Gastrocnemius medialis (tissue), 4 donors: ENCODE measurements at regions not wholly inside any gene's neighbourhood (a gene's known extent, or its start where the extent isn't known, plus 50 kb on each side); places are given as distances from the start of the nearest gene placed in this dataset.

Experiments used
- POLR2A ChIP-seq, 2 donors: fragments of 450-650 bp; IDR thresholded peaks; one replicate each; pipeline ENCODE4 v1.6.1; 2017; ENCODE audit warnings: antibody characterized with exemption in 2 of 2, mild to moderate bottlenecking in 2 of 2, moderate library complexity in 2 of 2
- TF ChIP-seq, protein P1 (sequence below), 5 experiments: fragments of 450-650 bp in 3 of 5; fragments of 200-600 bp in 2 of 5; sonication (generic) in 2 of 5; IDR thresholded peaks in 4 of 5; conservative IDR thresholded peaks in 1 of 5; 1 replicate in 4 of 5; 2 replicates in 1 of 5; pipeline ENCODE4 v1.5.1; 2016 to 2019; ENCODE audit warnings: antibody characterized with exemption in 5 of 5, mild to moderate bottlenecking in 3 of 5, moderate library complexity in 3 of 5

- no peak for TF ChIP-seq POLR2A (IDR thresholded peaks at IDR 0.05)
- TF ChIP-seq, protein P1, sequence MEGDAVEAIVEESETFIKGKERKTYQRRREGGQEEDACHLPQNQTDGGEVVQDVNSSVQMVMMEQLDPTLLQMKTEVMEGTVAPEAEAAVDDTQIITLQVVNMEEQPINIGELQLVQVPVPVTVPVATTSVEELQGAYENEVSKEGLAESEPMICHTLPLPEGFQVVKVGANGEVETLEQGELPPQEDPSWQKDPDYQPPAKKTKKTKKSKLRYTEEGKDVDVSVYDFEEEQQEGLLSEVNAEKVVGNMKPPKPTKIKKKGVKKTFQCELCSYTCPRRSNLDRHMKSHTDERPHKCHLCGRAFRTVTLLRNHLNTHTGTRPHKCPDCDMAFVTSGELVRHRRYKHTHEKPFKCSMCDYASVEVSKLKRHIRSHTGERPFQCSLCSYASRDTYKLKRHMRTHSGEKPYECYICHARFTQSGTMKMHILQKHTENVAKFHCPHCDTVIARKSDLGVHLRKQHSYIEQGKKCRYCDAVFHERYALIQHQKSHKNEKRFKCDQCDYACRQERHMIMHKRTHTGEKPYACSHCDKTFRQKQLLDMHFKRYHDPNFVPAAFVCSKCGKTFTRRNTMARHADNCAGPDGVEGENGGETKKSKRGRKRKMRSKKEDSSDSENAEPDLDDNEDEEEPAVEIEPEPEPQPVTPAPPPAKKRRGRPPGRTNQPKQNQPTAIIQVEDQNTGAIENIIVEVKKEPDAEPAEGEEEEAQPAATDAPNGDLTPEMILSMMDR (IDR thresholded peaks at IDR 0.05 in 4 of 5, conservative IDR thresholded peaks at IDR 0.05 in 1 of 5), result no peak
Measured at GRCh38 chrX:5409106-5409505, 819.6 kb downstream of the NLGN4X start.
